ENCODE measurements at regions not wholly inside any gene's neighbourhood (a gene's known extent, or its start where the extent isn't known, plus 50 kb on each side); places are given as distances from the start of the nearest gene placed in this dataset.
"Not testable (repeated sequence)": the region's sequence is repeated elsewhere in the genome, so short reads cannot be mapped to it uniquely, and the experiment has no call there.

DNA sequence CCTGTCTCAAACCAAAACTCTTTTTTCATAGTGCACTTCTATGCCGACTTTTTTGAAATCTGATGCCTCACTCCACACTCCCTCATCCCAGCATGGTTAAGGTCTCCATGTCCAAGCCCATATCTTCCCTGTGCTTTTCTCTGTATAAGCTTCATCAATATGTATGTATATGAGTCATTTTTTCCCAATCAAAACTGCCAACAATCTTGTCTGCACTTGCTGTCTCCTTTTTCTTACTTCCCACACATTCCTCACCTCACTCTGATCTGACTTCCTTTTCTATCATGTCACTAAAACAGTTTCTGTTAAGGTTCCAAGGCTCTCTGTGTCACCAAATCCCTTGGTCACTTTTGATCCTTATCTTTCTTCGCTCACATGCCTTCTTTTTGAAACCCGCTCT is 88.2 kb upstream of the GPR50 start:
- no peaks in the 10 kb centered on the region for H3K9me3 ChIP-seq (ENCODE audit: control insufficient read depth, insufficient read depth, low read length)
- H3K4me3 ChIP-seq (ENCODE audit: low read length), result no peak overlapping the region
- Mint-ChIP-seq H3K4me1 (no peaks in the 10 kb centered on the region), H3K4me3 (no peak overlapping the region), H3K9me3 (no peaks in the 10 kb centered on the region), H3K27ac (no peak overlapping the region), H3K36me3 (no peaks in the 10 kb centered on the region), H3K27me3 (ENCODE audit: low read depth in 2 of 2) (peaks cover 11 to 15% of the 10 kb centered on the region in 2 donors)
- H3K27ac ChIP-seq (ENCODE audit: low read length), result no peak overlapping the region
- H3K4me1 ChIP-seq (ENCODE audit: control insufficient read depth, insufficient read depth, low read length), result no peaks in the 10 kb centered on the region
- 85% methylated on average over 3 of the region's 3 CpGs for WGBS (ENCODE audit: insufficient coverage)
- DNase-seq (no peak), ATAC-seq (no peak)
- intact Hi-C loops (cut with micrococcal nuclease), result no loop called here
- H3K27me3 ChIP-seq (ENCODE audit: control insufficient read depth, insufficient read depth, low read length), result no peaks in the 10 kb centered on the region
- H3K36me3 ChIP-seq (ENCODE audit: control insufficient read depth, insufficient read depth, low read length), result no peaks in the 10 kb centered on the region
- TF ChIP-seq, protein P1, sequence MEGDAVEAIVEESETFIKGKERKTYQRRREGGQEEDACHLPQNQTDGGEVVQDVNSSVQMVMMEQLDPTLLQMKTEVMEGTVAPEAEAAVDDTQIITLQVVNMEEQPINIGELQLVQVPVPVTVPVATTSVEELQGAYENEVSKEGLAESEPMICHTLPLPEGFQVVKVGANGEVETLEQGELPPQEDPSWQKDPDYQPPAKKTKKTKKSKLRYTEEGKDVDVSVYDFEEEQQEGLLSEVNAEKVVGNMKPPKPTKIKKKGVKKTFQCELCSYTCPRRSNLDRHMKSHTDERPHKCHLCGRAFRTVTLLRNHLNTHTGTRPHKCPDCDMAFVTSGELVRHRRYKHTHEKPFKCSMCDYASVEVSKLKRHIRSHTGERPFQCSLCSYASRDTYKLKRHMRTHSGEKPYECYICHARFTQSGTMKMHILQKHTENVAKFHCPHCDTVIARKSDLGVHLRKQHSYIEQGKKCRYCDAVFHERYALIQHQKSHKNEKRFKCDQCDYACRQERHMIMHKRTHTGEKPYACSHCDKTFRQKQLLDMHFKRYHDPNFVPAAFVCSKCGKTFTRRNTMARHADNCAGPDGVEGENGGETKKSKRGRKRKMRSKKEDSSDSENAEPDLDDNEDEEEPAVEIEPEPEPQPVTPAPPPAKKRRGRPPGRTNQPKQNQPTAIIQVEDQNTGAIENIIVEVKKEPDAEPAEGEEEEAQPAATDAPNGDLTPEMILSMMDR (IDR thresholded peaks at IDR 0.05), result no peak

DNA sequence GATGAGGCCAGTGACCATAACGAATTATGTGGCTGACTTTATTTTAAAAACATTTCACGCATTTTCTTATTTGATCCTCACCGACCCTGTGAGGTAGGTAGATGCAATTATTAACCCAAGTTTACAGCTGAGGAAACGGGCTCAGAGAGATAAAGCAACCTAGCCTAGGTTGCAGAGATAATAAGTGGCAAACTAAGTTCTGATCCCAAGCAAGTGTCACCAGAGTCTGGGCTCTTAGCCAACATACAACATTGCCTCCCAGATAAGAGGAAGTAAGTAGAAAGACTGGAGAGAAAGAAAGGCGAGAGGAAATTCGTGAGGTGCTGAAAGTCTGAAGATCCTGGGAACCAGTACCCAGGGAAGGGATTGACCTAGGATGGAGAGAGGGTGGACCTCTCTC is 77.4 kb upstream of the GPR50 start:
- H3K36me3 ChIP-seq (ENCODE audit: control insufficient read depth, insufficient read depth, low read length), result no peaks in the 10 kb centered on the region
- Mint-ChIP-seq H3K36me3 (no peaks in the 10 kb centered on the region), H3K4me3 (no peak overlapping the region), H3K27me3 (ENCODE audit: low read depth in 2 of 2) (peaks cover 9 to 11% of the 10 kb centered on the region in 2 donors), H3K27ac (no peak overlapping the region), H3K9me3 (no peaks in the 10 kb centered on the region), H3K4me1 (no peaks in the 10 kb centered on the region)
- TF ChIP-seq, protein P1 (IDR thresholded peaks at IDR 0.05), result no peak
- no peak overlapping the region for H3K4me3 ChIP-seq (ENCODE audit: low read length)
- H3K27ac ChIP-seq (ENCODE audit: low read length), result no peak overlapping the region
- no peaks in the 10 kb centered on the region for H3K4me1 ChIP-seq (ENCODE audit: control insufficient read depth, insufficient read depth, low read length)
- intact Hi-C loops (cut with micrococcal nuclease), result no loop called here
- H3K9me3 ChIP-seq (ENCODE audit: control insufficient read depth, insufficient read depth, low read length), result no peaks in the 10 kb centered on the region
- H3K27me3 ChIP-seq (ENCODE audit: control insufficient read depth, insufficient read depth, low read length), result no peaks in the 10 kb centered on the region
- WGBS (ENCODE audit: insufficient coverage), result 21% methylated on average over 5 of the region's 6 CpGs
- ATAC-seq (no peak), DNase-seq (no peak)

DNA sequence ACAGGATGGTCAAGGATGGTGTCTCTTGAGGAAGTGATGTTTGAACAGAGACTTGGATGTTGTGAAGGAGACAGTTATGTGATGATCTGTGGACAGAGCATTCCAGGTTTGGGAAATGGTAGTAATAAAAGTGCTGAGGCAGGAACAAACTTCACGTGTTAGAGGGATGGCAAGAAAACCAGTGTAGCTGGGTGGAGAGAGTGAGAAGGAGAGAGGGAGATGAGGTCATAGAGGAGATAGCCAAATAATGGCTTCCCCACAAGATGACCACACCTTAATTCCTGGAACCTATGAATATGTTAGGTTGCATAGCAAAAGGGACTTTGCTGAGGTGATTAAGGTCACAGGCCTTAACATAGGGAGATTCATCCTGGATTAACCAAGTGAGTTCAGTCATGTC is 75.6 kb upstream of the GPR50 start:
- no peaks in the 10 kb centered on the region for H3K36me3 ChIP-seq (ENCODE audit: control insufficient read depth, insufficient read depth, low read length)
- Mint-ChIP-seq H3K4me1 (no peaks in the 10 kb centered on the region), H3K36me3 (no peaks in the 10 kb centered on the region), H3K27ac (no peak overlapping the region), H3K4me3 (no peak overlapping the region), H3K9me3 (no peaks in the 10 kb centered on the region), H3K27me3 (ENCODE audit: low read depth in 2 of 2) (peaks cover 0 to 12% of the 10 kb centered on the region in 2 donors)
- no peaks in the 10 kb centered on the region for H3K4me1 ChIP-seq (ENCODE audit: control insufficient read depth, insufficient read depth, low read length)
- TF ChIP-seq, protein P1 (IDR thresholded peaks at IDR 0.05), result no peak
- no peaks in the 10 kb centered on the region for H3K27me3 ChIP-seq (ENCODE audit: control insufficient read depth, insufficient read depth, low read length)
- intact Hi-C loops (cut with micrococcal nuclease), result no loop called here
- no peak overlapping the region for H3K27ac ChIP-seq (ENCODE audit: low read length)
- DNase-seq (no peak), ATAC-seq (no peak)
- no peaks in the 10 kb centered on the region for H3K9me3 ChIP-seq (ENCODE audit: control insufficient read depth, insufficient read depth, low read length)
- 50% methylated on average over 1 of the region's 1 CpG for WGBS (ENCODE audit: insufficient coverage)
- no peak overlapping the region for H3K4me3 ChIP-seq (ENCODE audit: low read length)

DNA sequence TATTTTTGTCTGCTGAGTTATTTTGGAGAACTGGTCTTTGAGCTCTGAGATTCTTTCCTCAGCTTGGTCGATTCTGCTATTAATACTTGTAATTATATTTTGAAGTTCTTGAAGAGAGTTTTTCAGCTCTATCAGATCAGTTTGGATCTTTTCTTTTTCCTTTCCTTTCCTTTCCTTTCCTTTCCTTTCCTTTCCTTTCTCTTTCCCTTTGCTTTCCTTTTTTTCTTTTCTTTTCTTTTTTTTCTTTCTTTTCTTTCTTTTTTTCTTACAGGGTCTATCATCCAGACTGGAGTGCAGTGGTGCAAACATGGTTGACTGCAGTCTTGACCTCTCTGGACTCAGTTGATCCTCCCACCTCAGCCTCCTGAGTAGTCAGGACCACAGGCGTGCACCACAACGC is 63.2 kb upstream of the GPR50 start:
- H3K27ac ChIP-seq (ENCODE audit: low read length); ATAC-seq; H3K4me3 ChIP-seq (ENCODE audit: low read length); H3K4me3 Mint-ChIP-seq; H3K4me1 Mint-ChIP-seq; DNase-seq; H3K36me3 ChIP-seq (ENCODE audit: control insufficient read depth, insufficient read depth, low read length); H3K9me3 ChIP-seq (ENCODE audit: control insufficient read depth, insufficient read depth, low read length); H3K27ac Mint-ChIP-seq; H3K4me1 ChIP-seq (ENCODE audit: control insufficient read depth, insufficient read depth, low read length); H3K27me3 ChIP-seq (ENCODE audit: control insufficient read depth, insufficient read depth, low read length); H3K9me3 Mint-ChIP-seq; H3K36me3 Mint-ChIP-seq; intact Hi-C loops (cut with micrococcal nuclease): not testable (repeated sequence)
- no CpG with 5 or more reads among the region's 3 CpGs for WGBS (ENCODE audit: insufficient coverage)
- peaks cover 14 to 43% of the 10 kb centered on the region in 2 donors for H3K27me3 Mint-ChIP-seq (ENCODE audit: low read depth in 2 of 2)

Data from natural killer cell (primary cell).